Endothelial cell of umbilical vein (primary cell): ENCODE measurements at regions not wholly inside any gene's neighbourhood (a gene's known extent, or its start where the extent isn't known, plus 50 kb on each side); places are given as distances from the start of the nearest gene placed in this dataset.

Source experiments
- BruUV-seq: library from RNA; stranded (reverse); fragments of 400-500 nt; replicated peaks from 2 replicates; lab custom pipeline; 2021; lab: Mats Ljungman, UMichigan
- CTCF ChIA-PET: fragments of 300-600, 350-600 bp; sonication (Branson Sonifier 250); formaldehyde crosslinking; loops from one replicate; lab custom pipeline; 2021; ENCODE audit warnings: antibody characterized with exemption, inconsistent platforms; lab: Charles Lee
- POLR2A ChIA-PET: fragments of 300-600, 350-600 bp; sonication (Branson Sonifier 250); formaldehyde crosslinking; loops from one replicate; lab custom pipeline; 2021; ENCODE audit warnings: antibody characterized with exemption, inconsistent platforms; lab: Charles Lee
- DNase-seq: peaks from one replicate; pipeline ENCODE4 v3.0.0-alpha.2; 2011; ENCODE audit warnings: low read depth, low spot score
- FAIRE-seq: peaks from 2 replicates; lab custom pipeline; 2011; peaks lifted over from hg19 to GRCh38; lab: Jason Lieb, UNC
- H2AFZ ChIP-seq: 2 replicates; pipeline ENCODE4 v1.6.0; 2012; ENCODE audit warnings: low read depth, low read length, control low read depth, inconsistent platforms
- H3K27ac ChIP-seq: 2 replicates; pipeline ENCODE4 v1.5.1; 2011; ENCODE audit warnings: low read depth, mild to moderate bottlenecking, control low read depth, low read length, moderate library complexity; ENCODE audit not compliant: insufficient read depth
- H3K27me3 ChIP-seq, 2 experiments: 2 replicates each; pipeline versions ENCODE4 v1.6.0 to v1.6.1; 2011; ENCODE audit warnings: low read length in 2 of 2, mixed read lengths in 1 of 2; ENCODE audit not compliant: control insufficient read depth in 2 of 2, insufficient read depth in 2 of 2
- H3K36me3 ChIP-seq, 2 experiments: 2 replicates in 1 of 2; 3 replicates in 1 of 2; pipeline ENCODE4 v1.5.1; 2011; ENCODE audit warnings: low read length in 2 of 2, mild to moderate bottlenecking in 1 of 2, moderate library complexity in 1 of 2; ENCODE audit not compliant: control insufficient read depth in 2 of 2, insufficient read depth in 2 of 2; ENCODE audit errors: extremely low read depth in 1 of 2
- H3K4me1 ChIP-seq: 3 replicates; pipeline ENCODE4 v1.5.1; 2011; ENCODE audit warnings: mild to moderate bottlenecking, low read length; ENCODE audit not compliant: control insufficient read depth, insufficient read depth; ENCODE audit errors: extremely low read depth
- H3K4me2 ChIP-seq: 2 replicates; pipeline ENCODE4 v1.6.1; 2011; ENCODE audit warnings: low read length, control low read depth, mixed read lengths; ENCODE audit not compliant: insufficient read depth
- H3K4me3 ChIP-seq, 3 experiments: fragments of 200-600 bp in 1 of 3; sonication (generic), shearing (Covaris generic) in 1 of 3; replicated peaks in 1 of 3; 2 replicates each; pipeline ENCODE4 v1.5.1; 2011 to 2016; ENCODE audit warnings: control low read depth in 3 of 3, low read length in 3 of 3, mild to moderate bottlenecking in 2 of 3, inconsistent platforms in 1 of 3, low read depth in 1 of 3, moderate library complexity in 1 of 3; ENCODE audit not compliant: insufficient read depth in 1 of 3
- H3K79me2 ChIP-seq: 2 replicates; pipeline ENCODE4 v1.6.0; 2012; ENCODE audit warnings: low read length, inconsistent platforms; ENCODE audit not compliant: control insufficient read depth, insufficient read depth
- H3K9ac ChIP-seq: replicated peaks from 2 replicates; pipeline ENCODE3; 2011; ENCODE audit warnings: low read length, control low read depth; ENCODE audit not compliant: insufficient read depth; ENCODE audit errors: extremely low read depth
- H3K9me1 ChIP-seq: replicated peaks from 3 replicates; pipeline ENCODE4 v1.6.0; 2011; ENCODE audit warnings: mild to moderate bottlenecking, low read length; ENCODE audit not compliant: control insufficient read depth, insufficient read depth; ENCODE audit errors: extremely low read depth
- H3K9me3 ChIP-seq: replicated peaks from 2 replicates; pipeline ENCODE4 v1.5.1; 2012; ENCODE audit warnings: low read length, inconsistent platforms; ENCODE audit not compliant: control insufficient read depth, insufficient read depth
- H4K20me1 ChIP-seq: replicated peaks from 2 replicates; pipeline ENCODE3; 2011; ENCODE audit warnings: mild to moderate bottlenecking, low read length; ENCODE audit not compliant: control insufficient read depth, insufficient read depth; ENCODE audit errors: extremely low read depth
- EZH2 ChIP-seq: IDR thresholded peaks from 2 replicates; pipeline ENCODE4 v1.6.1; 2012; ENCODE audit warnings: borderline replicate concordance, low read depth, mild to moderate bottlenecking, moderate library complexity, low read length, inconsistent platforms; ENCODE audit not compliant: severe bottlenecking
- FOS ChIP-seq: IDR thresholded peaks from 2 replicates; pipeline ENCODE4 v1.6.1; 2011; ENCODE audit warnings: mild to moderate bottlenecking, low read length, moderate library complexity, borderline replicate concordance; ENCODE audit not compliant: insufficient read depth
- GATA2 ChIP-seq: IDR thresholded peaks from 2 replicates; pipeline ENCODE4 v1.7.0; 2011; ENCODE audit warnings: low read depth, mild to moderate bottlenecking, moderate library complexity, mixed read lengths, low read length; ENCODE audit not compliant: insufficient read length, insufficient read depth
- JUN ChIP-seq: IDR thresholded peaks from 2 replicates; pipeline ENCODE4 v1.6.1; 2011; ENCODE audit warnings: borderline replicate concordance, low read depth; ENCODE audit not compliant: insufficient read length, insufficient read depth
- MYC ChIP-seq: IDR thresholded peaks from one replicate; pipeline ENCODE4 v1.6.1; 2011; ENCODE audit warnings: mild to moderate bottlenecking, low read depth, low read length
- POLR2A ChIP-seq: IDR thresholded peaks from 2 replicates; pipeline ENCODE4 v1.6.1; 2012; ENCODE audit warnings: low read depth, mild to moderate bottlenecking, control low read depth, low read length
- POLR2AphosphoS5 ChIP-seq: IDR thresholded peaks from 2 replicates; pipeline ENCODE4 v1.6.1; 2012; ENCODE audit warnings: low read depth, mild to moderate bottlenecking, control low read depth, low read length, moderate library complexity; ENCODE audit not compliant: insufficient read depth
- dilution Hi-C: fragments of 300-500 bp; cut with MboI; formaldehyde crosslinking; loops from one replicate; pipeline ENCODE4 v1.15.0; 2019; ENCODE audit warnings: low sequenced_read_pairs; ENCODE audit not compliant: extremely low pct_ligation_motif_present
- intact Hi-C: fragments of 100-400 bp; cut with micrococcal nuclease; formaldehyde crosslinking; loops from one replicate; pipeline ENCODE4 v1.10.0; 2022
- TF ChIP-seq, protein P1 (sequence below), 2 donors: IDR thresholded peaks; 1 replicate in 1 of 2; 2 replicates in 1 of 2; pipeline ENCODE4 v1.5.1; 2011; ENCODE audit warnings: low read length in 2 of 2, mild to moderate bottlenecking in 2 of 2, moderate library complexity in 2 of 2, control low read depth in 1 of 2, inconsistent platforms in 1 of 2, low read depth in 1 of 2; ENCODE audit not compliant: insufficient read depth in 1 of 2; ENCODE audit errors: extremely low read depth in 1 of 2
- TF ChIP-seq, protein P2 (sequence below): IDR thresholded peaks from 2 replicates; pipeline ENCODE4 v1.6.1; 2011; ENCODE audit not compliant: insufficient read depth, insufficient read length

DNA sequence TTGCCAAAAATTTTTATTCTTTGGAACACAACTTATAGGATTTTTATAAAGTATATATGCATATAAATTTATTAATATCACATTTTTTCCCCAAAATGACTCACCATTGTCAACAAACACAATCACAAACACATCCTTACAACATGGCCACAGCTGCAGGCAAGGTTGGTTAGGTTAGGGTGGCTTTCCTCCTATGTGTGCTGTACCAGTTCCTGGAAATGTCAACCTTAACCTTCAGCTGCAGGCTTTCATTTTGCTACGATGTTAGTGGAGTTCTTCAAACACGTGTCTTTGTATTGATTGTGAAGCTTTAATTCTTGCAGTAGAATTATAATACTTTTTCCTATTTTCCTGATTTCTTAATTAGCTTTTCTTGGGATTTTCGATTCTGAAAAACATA is 185.8 kb downstream of the PTEN start:
- Histone ChIP-seq H3K79me2 (no peaks in the 10 kb centered on the region), H4K20me1 (no peaks in the 10 kb centered on the region), H3K4me2 (no peak overlapping the region), H3K4me3 (no peak overlapping the region), H3K9ac (no peak overlapping the region), H2AFZ (no peak overlapping the region), H3K36me3 (no peaks in the 10 kb centered on the region), H3K27me3 (peaks cover 0 to 2% of the 10 kb centered on the region in 2 experiments), H3K9me3 (no peaks in the 10 kb centered on the region), H3K9me1 (no peaks in the 10 kb centered on the region), H3K27ac (no peak overlapping the region), H3K4me1 (no peaks in the 10 kb centered on the region)
- no peak for TF ChIP-seq POLR2AphosphoS5
- TF ChIP-seq, protein P1, sequence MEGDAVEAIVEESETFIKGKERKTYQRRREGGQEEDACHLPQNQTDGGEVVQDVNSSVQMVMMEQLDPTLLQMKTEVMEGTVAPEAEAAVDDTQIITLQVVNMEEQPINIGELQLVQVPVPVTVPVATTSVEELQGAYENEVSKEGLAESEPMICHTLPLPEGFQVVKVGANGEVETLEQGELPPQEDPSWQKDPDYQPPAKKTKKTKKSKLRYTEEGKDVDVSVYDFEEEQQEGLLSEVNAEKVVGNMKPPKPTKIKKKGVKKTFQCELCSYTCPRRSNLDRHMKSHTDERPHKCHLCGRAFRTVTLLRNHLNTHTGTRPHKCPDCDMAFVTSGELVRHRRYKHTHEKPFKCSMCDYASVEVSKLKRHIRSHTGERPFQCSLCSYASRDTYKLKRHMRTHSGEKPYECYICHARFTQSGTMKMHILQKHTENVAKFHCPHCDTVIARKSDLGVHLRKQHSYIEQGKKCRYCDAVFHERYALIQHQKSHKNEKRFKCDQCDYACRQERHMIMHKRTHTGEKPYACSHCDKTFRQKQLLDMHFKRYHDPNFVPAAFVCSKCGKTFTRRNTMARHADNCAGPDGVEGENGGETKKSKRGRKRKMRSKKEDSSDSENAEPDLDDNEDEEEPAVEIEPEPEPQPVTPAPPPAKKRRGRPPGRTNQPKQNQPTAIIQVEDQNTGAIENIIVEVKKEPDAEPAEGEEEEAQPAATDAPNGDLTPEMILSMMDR (IDR thresholded peaks at IDR 0.05; ENCODE audit: extremely low read depth in 1 of 2, insufficient read depth in 1 of 2, low read depth in 1 of 2, low read length in 2 of 2) = no peak
- TF ChIP-seq EZH2 = no peak
- TF ChIP-seq MYC = no peak
- TF ChIP-seq, protein P2, sequence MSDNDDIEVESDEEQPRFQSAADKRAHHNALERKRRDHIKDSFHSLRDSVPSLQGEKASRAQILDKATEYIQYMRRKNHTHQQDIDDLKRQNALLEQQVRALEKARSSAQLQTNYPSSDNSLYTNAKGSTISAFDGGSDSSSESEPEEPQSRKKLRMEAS = no peak
- no peak for TF ChIP-seq POLR2A
- no peak for TF ChIP-seq JUN
- TF ChIP-seq FOS = no peak
- no peak for TF ChIP-seq GATA2
- BruUV-seq = no TSS peak
- POLR2A ChIA-PET = no interaction called here
- FAIRE-seq (no peak), DNase-seq (no peak)
- CTCF ChIA-PET = interaction anchor here (0.9 kb wide), 1 partner anchor 340 kb away, joined by 3 read pairs; no protein-coding TSS in a partner anchor
- dilution Hi-C loops = no loop called here
- intact Hi-C loops = no loop called here
